ENCODE measurements at regions not wholly inside any gene's neighbourhood (a gene's known extent, or its start where the extent isn't known, plus 50 kb on each side); places are given as distances from the start of the nearest gene placed in this dataset.

GRCh38 chr17:73783382-73783766 is 139.1 kb upstream of the SDK2 start (continued):
- TF ChIP-seq CSRNP1 (CRISPR knock-in tag; IDR thresholded peaks at IDR 0.05) (no peak), ZNF264 (CRISPR knock-in tag; IDR thresholded peaks at IDR 0.05) (no peak), CCAR2 (optimal IDR thresholded peaks at IDR 0.05; ENCODE audit: low read depth, low read length) (no peak), TRIM24 (CRISPR knock-in tag; IDR thresholded peaks at IDR 0.05) (no peak), ARID2 (CRISPR knock-in tag; IDR thresholded peaks at IDR 0.05; ENCODE audit: borderline replicate concordance) (no peak), ZBTB14 (CRISPR knock-in tag; IDR thresholded peaks at IDR 0.05) (no peak), RBFOX2 (IDR thresholded peaks at IDR 0.05; ENCODE audit: low read depth, low read length) (no peak), ZNF451 (CRISPR knock-in tag; IDR thresholded peaks at IDR 0.05) (no peak), ZSCAN31 (CRISPR knock-in tag; IDR thresholded peaks at IDR 0.05; ENCODE audit: low read depth) (no peak), NR2F6 (IDR thresholded peaks at IDR 0.05) (peak; percentile 92), NR2F6 (CRISPR knock-in tag; IDR thresholded peaks at IDR 0.05) (peak; percentile 78), HOMEZ (CRISPR knock-in tag; IDR thresholded peaks at IDR 0.05; ENCODE audit: low read depth) (peak; percentile 44; the same call in 1 of the 2 replicates), NR2C2 (CRISPR knock-in tag; IDR thresholded peaks at IDR 0.05; ENCODE audit: borderline replicate concordance) (peak; percentile 49; the same call in 1 of the 2 replicates), LCORL (IDR thresholded peaks at IDR 0.05) (no peak), LCORL (CRISPR knock-in tag; IDR thresholded peaks at IDR 0.05) (peak; percentile 61; the same call in 1 of the 2 replicates), ZNF550 (CRISPR knock-in tag; IDR thresholded peaks at IDR 0.05; ENCODE audit: borderline replicate concordance) (no peak), ZNF549 (CRISPR knock-in tag; IDR thresholded peaks at IDR 0.05) (0 out of 2 replicates have a peak, but pooled peaks have one; percentile 39), POLR2AphosphoS5 (IDR thresholded peaks at IDR 0.05; ENCODE audit: low read depth, low read length) (no peak), TEAD3 (CRISPR knock-in tag; optimal IDR thresholded peaks at IDR 0.05; ENCODE audit: borderline replicate concordance) (no peak), TAF15 (IDR thresholded peaks at IDR 0.05; ENCODE audit: low read depth, low read length, poor library complexity, severe bottlenecking) (no peak), ZHX1 (CRISPR knock-in tag; IDR thresholded peaks at IDR 0.05; ENCODE audit: low read depth) (no peak)
- TF ChIP-seq, protein P1, sequence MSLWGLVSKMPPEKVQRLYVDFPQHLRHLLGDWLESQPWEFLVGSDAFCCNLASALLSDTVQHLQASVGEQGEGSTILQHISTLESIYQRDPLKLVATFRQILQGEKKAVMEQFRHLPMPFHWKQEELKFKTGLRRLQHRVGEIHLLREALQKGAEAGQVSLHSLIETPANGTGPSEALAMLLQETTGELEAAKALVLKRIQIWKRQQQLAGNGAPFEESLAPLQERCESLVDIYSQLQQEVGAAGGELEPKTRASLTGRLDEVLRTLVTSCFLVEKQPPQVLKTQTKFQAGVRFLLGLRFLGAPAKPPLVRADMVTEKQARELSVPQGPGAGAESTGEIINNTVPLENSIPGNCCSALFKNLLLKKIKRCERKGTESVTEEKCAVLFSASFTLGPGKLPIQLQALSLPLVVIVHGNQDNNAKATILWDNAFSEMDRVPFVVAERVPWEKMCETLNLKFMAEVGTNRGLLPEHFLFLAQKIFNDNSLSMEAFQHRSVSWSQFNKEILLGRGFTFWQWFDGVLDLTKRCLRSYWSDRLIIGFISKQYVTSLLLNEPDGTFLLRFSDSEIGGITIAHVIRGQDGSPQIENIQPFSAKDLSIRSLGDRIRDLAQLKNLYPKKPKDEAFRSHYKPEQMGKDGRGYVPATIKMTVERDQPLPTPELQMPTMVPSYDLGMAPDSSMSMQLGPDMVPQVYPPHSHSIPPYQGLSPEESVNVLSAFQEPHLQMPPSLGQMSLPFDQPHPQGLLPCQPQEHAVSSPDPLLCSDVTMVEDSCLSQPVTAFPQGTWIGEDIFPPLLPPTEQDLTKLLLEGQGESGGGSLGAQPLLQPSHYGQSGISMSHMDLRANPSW (CRISPR knock-in tag; IDR thresholded peaks at IDR 0.05; ENCODE audit: borderline replicate concordance) = no peak

Data from HepG2 (cell line).